IMR-90 (cell line): ENCODE measurements at regions not wholly inside any gene's neighbourhood (a gene's known extent, or its start where the extent isn't known, plus 50 kb on each side); places are given as distances from the start of the nearest gene placed in this dataset.

ENCODE experiments used
- ATAC-seq: fragments of 200-7000 bp; cut with Tn5 transposase; 2 replicates; pipeline ENCODE4 v1.9.1; 2020; ENCODE audit warnings: low read depth, mild to moderate bottlenecking, moderate library complexity
- BruUV-seq: library from RNA; stranded (reverse); fragments of 400-500 nt; replicated peaks from 2 replicates; lab custom pipeline; 2021; lab: Mats Ljungman, UMichigan
- CTCF ChIA-PET: fragments of 300-600 bp; formaldehyde crosslinking; extraction: SDS; loops from one replicate; lab custom pipeline; 2021; ENCODE audit warnings: antibody characterized with exemption; lab: Yijun Ruan, JAX
- POLR2A ChIA-PET: fragments of 300-600 bp; sonication (Branson Sonifier 250); formaldehyde crosslinking; loops from one replicate; lab custom pipeline; 2022; ENCODE audit warnings: antibody characterized with exemption; ENCODE audit not compliant: unreplicated experiment; lab: Charles Lee
- DNase-seq: peaks from one replicate; pipeline ENCODE4 v3.0.0; 2013
- H2AFZ ChIP-seq: replicated peaks from 2 replicates; pipeline ENCODE3; 2013; ENCODE audit warnings: low read length, mild to moderate bottlenecking; ENCODE audit not compliant: poor library complexity
- H2AK5ac ChIP-seq: 2 replicates; pipeline ENCODE4 v1.6.1; 2013; ENCODE audit warnings: low read depth, low read length, inconsistent platforms
- H2AK9ac ChIP-seq: replicated peaks from 2 replicates; pipeline ENCODE3; 2013; ENCODE audit warnings: mild to moderate bottlenecking, low read depth, low read length, moderate library complexity; ENCODE audit not compliant: poor library complexity
- H2BK120ac ChIP-seq: 2 replicates; pipeline ENCODE4 v1.6.1; 2013; ENCODE audit warnings: low read depth, low read length, inconsistent platforms
- H2BK15ac ChIP-seq: 3 replicates; pipeline ENCODE4 v1.6.1; 2013; ENCODE audit warnings: low read depth, low read length, inconsistent platforms
- H2BK20ac ChIP-seq: 2 replicates; pipeline ENCODE4 v1.6.1; 2013; ENCODE audit warnings: low read depth, mild to moderate bottlenecking, inconsistent platforms, low read length, moderate library complexity
- H2BK5ac ChIP-seq: 2 replicates; pipeline ENCODE4 v1.6.1; 2013; ENCODE audit warnings: mild to moderate bottlenecking, low read depth, low read length, inconsistent platforms; ENCODE audit not compliant: poor library complexity, severe bottlenecking
- H3K14ac ChIP-seq: replicated peaks from 2 replicates; pipeline ENCODE4 v1.6.1; 2013; ENCODE audit warnings: low read depth, low read length, inconsistent platforms
- H3K18ac ChIP-seq: 2 replicates; pipeline ENCODE4 v1.6.1; 2013; ENCODE audit warnings: low read depth, low read length, control low read depth
- H3K23ac ChIP-seq: 2 replicates; pipeline ENCODE4 v1.6.1; 2013; ENCODE audit warnings: low read depth, low read length, inconsistent platforms
- H3K27ac ChIP-seq: 2 replicates; pipeline ENCODE4 v1.5.1; 2013; ENCODE audit warnings: mild to moderate bottlenecking, control low read depth, low read length; ENCODE audit not compliant: insufficient read depth
- H3K27me3 ChIP-seq: 2 replicates; pipeline ENCODE4 v1.6.1; 2013; ENCODE audit warnings: low read length; ENCODE audit not compliant: control insufficient read depth, insufficient read depth
- H3K36me3 ChIP-seq: 2 replicates; pipeline ENCODE4 v1.6.1; 2013; ENCODE audit warnings: low read length, mixed read lengths; ENCODE audit not compliant: control insufficient read depth, insufficient read depth
- H3K4ac ChIP-seq: 2 replicates; pipeline ENCODE4 v1.6.1; 2013; ENCODE audit warnings: low read depth, low read length, inconsistent platforms
- H3K4me1 ChIP-seq: 2 replicates; pipeline ENCODE4 v1.6.1; 2013; ENCODE audit warnings: low read length, mixed read lengths; ENCODE audit not compliant: control insufficient read depth, insufficient read depth
- H3K4me2 ChIP-seq: 2 replicates; pipeline ENCODE4 v1.6.1; 2013; ENCODE audit warnings: low read depth, mild to moderate bottlenecking, control low read depth, low read length, moderate library complexity
- H3K4me3 ChIP-seq: 2 replicates; pipeline ENCODE4 v1.5.1; 2013; ENCODE audit warnings: low read depth, mild to moderate bottlenecking, control low read depth, low read length, moderate library complexity; ENCODE audit not compliant: insufficient read depth
- H3K56ac ChIP-seq: 2 replicates; pipeline ENCODE4 v1.6.1; 2013; ENCODE audit warnings: low read length, inconsistent platforms; ENCODE audit not compliant: insufficient read depth; ENCODE audit errors: extremely low read depth
- H3K79me1 ChIP-seq, 2 experiments: 2 replicates each; pipeline ENCODE4 v1.6.1; 2013; ENCODE audit warnings: low read length in 2 of 2, inconsistent platforms in 1 of 2, low read depth in 1 of 2
- H3K9ac ChIP-seq: 2 replicates; pipeline ENCODE4 v1.6.1; 2013; ENCODE audit warnings: low read depth, low read length, control low read depth
- H3K9me1 ChIP-seq: 2 replicates; pipeline ENCODE4 v1.6.1; 2013; ENCODE audit warnings: low read length, inconsistent platforms; ENCODE audit not compliant: insufficient read depth
- H3K9me3 ChIP-seq: 2 replicates; pipeline ENCODE4 v1.6.1; 2013; ENCODE audit warnings: low read length; ENCODE audit not compliant: control insufficient read depth, insufficient read depth
- H4K20me1 ChIP-seq: 2 replicates; pipeline ENCODE4 v1.6.1; 2013; ENCODE audit warnings: low read length, inconsistent platforms; ENCODE audit not compliant: insufficient read depth
- H4K5ac ChIP-seq: 2 replicates; pipeline ENCODE4 v1.6.1; 2013; ENCODE audit warnings: mild to moderate bottlenecking, low read depth, low read length, control low read depth
- H4K8ac ChIP-seq, 2 experiments: 2 replicates each; pipeline ENCODE4 v1.6.1; 2013; ENCODE audit warnings: low read depth in 2 of 2, low read length in 2 of 2, control low read depth in 1 of 2, inconsistent platforms in 1 of 2
- H4K91ac ChIP-seq: 2 replicates; pipeline ENCODE4 v1.6.1; 2013; ENCODE audit warnings: low read depth, low read length, inconsistent platforms; ENCODE audit not compliant: insufficient read depth
- BHLHE40 ChIP-seq: fragments of 150-350 bp; IDR thresholded peaks from 2 replicates; pipeline ENCODE4 v1.6.1; 2016; ENCODE audit warnings: mild to moderate bottlenecking, low read depth, low read length
- CEBPB ChIP-seq: IDR thresholded peaks from 2 replicates; pipeline ENCODE4 v1.6.1; 2012; ENCODE audit warnings: low read depth, low read length, improper control_type of control experiment
- CHD1 ChIP-seq: IDR thresholded peaks from 2 replicates; pipeline ENCODE4 v1.6.1; 2012; ENCODE audit warnings: low read depth, low read length, improper control_type of control experiment
- FOS ChIP-seq: fragments of 150-350 bp; IDR thresholded peaks from 2 replicates; pipeline ENCODE4 v1.6.1; 2016; ENCODE audit warnings: low read depth, low read length
- MAFK ChIP-seq: IDR thresholded peaks from 2 replicates; pipeline ENCODE4 v1.6.1; 2012; ENCODE audit warnings: low read depth, low read length, improper control_type of control experiment
- MAZ ChIP-seq: IDR thresholded peaks from 2 replicates; pipeline ENCODE4 v1.6.1; 2012; ENCODE audit warnings: low read depth, mild to moderate bottlenecking, low read length, improper control_type of control experiment, moderate library complexity, borderline replicate concordance
- MXI1 ChIP-seq: IDR thresholded peaks from 2 replicates; pipeline ENCODE4 v1.6.1; 2012; ENCODE audit warnings: low read depth, mild to moderate bottlenecking, low read length, moderate library complexity, borderline replicate concordance
- NFE2L2 ChIP-seq: fragments of 150-350 bp; IDR thresholded peaks from 2 replicates; pipeline ENCODE4 v1.6.1; 2016; ENCODE audit warnings: low read depth, mild to moderate bottlenecking, low read length
- POLR2A ChIP-seq: IDR thresholded peaks from 2 replicates; pipeline ENCODE4 v1.6.1; 2012; ENCODE audit warnings: mild to moderate bottlenecking, low read depth, low read length
- RAD21 ChIP-seq: IDR thresholded peaks from 2 replicates; pipeline ENCODE4 v1.6.1; 2012; ENCODE audit warnings: low read length, improper control_type of control experiment
- RCOR1 ChIP-seq: IDR thresholded peaks from 2 replicates; pipeline ENCODE4 v1.6.1; 2012; ENCODE audit warnings: mild to moderate bottlenecking, low read length, improper control_type of control experiment; ENCODE audit not compliant: insufficient replicate concordance
- RFX5 ChIP-seq: IDR thresholded peaks from 2 replicates; pipeline ENCODE4 v1.8.0; 2012; ENCODE audit warnings: low read depth, mild to moderate bottlenecking, low read length, moderate library complexity
- SMC3 ChIP-seq: fragments of 150-350 bp; IDR thresholded peaks from 2 replicates; pipeline ENCODE4 v1.6.1; 2016; ENCODE audit warnings: low read depth, mild to moderate bottlenecking, antibody characterized with exemption, low read length, moderate library complexity
- WGBS, 2 experiments: methylation state at CpG; one replicate each; pipeline versions ENCODE4 v1.1.5 to v1.1.7; 2013; ENCODE audit warnings: missing lambda C conversion rate in 2 of 2; ENCODE audit not compliant: insufficient read length in 1 of 2; ENCODE audit errors: extremely low coverage in 2 of 2; 5-methylcytosine and 5-hydroxymethylcytosine counted together
- dilution Hi-C: fragments of 300-500 bp; cut with HindIII; formaldehyde crosslinking; loops from one replicate; pipeline ENCODE4 v1.14.3; 2018; ENCODE audit warnings: low sequenced_read_pairs; ENCODE audit not compliant: unreplicated experiment
- in situ Hi-C: fragments of 300-500 bp; cut with MboI; formaldehyde crosslinking; loops from 3 replicates; pipeline ENCODE4 v1.14.3; 2019; ENCODE audit warnings: low sequenced_read_pairs, inconsistent platforms, mixed read lengths
- intact Hi-C: fragments of 100-400 bp; cut with micrococcal nuclease; formaldehyde crosslinking; loops from 2 replicates; pipeline ENCODE4 v1.10.0; 2022
- TF ChIP-seq, protein P1 (sequence below): fragments of 150-350 bp; IDR thresholded peaks from 2 replicates; pipeline ENCODE4 v1.6.1; 2017; ENCODE audit warnings: mild to moderate bottlenecking, antibody characterized with exemption, low read length, low read depth
- TF ChIP-seq, protein P2 (sequence below): fragments of 150-350 bp; IDR thresholded peaks from 2 replicates; pipeline ENCODE4 v1.6.1; 2016; ENCODE audit warnings: low read depth, mild to moderate bottlenecking, low read length, moderate library complexity, borderline replicate concordance
- TF ChIP-seq, protein P3 (sequence below): conservative IDR thresholded peaks from 2 replicates; pipeline ENCODE4 v1.5.1; 2012; ENCODE audit warnings: mild to moderate bottlenecking, low read depth, low read length, improper control_type of control experiment

DNA sequence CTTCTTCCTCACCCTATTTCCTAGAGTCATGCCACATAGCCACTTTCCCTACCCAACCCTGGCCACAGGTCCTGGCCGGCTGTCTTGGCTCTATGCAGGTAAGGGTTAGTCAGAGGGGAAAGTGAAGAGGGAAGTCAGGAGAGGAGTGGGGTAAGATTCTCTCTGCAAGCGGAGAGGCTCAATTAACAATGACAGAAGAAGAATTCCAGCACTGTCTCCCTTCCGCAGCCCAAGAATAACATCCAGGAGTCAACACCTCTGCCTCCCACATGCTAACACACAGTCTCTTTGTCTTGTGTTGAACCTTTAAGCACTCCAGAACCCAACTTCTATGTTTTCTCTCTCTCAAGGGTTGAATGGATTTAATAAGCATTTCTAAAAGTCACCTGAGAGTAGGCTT lies 235.1 kb upstream of the ANKRD55 start:
- H3K36me3 ChIP-seq, result no peaks in the 10 kb centered on the region
- dilution Hi-C loops, result no loop called here
- peaks cover 19% of the 10 kb centered on the region for H3K9me1 ChIP-seq
- H3K9me3 ChIP-seq, result no peaks in the 10 kb centered on the region
- H3K4me3 ChIP-seq, result no peak overlapping the region
- H4K5ac ChIP-seq, result no peak overlapping the region
- no peak overlapping the region for H3K4ac ChIP-seq
- 0 out of 2 replicates have a peak overlapping the region, but pooled peaks have one; percentile 5 for H2BK20ac ChIP-seq
- no peak overlapping the region for H3K14ac ChIP-seq
- no peaks in the 10 kb centered on the region for H3K27me3 ChIP-seq
- DNase-seq (no peak), ATAC-seq (no peak)
- no peak overlapping the region for H2BK5ac ChIP-seq
- no peak overlapping the region for H2BK120ac ChIP-seq
- no peak overlapping the region for H3K18ac ChIP-seq
- in situ Hi-C loops, result no loop called here
- no peak overlapping the region for H3K4me2 ChIP-seq
- TF ChIP-seq BHLHE40 (no peak), SMC3 (no peak), CEBPB (no peak), RFX5 (no peak), POLR2A (no peak), NFE2L2 (no peak), RCOR1 (no peak), FOS (no peak), MAFK (no peak), MAZ (no peak), CHD1 (no peak), MXI1 (no peak), RAD21 (no peak)
- TF ChIP-seq, protein P1, sequence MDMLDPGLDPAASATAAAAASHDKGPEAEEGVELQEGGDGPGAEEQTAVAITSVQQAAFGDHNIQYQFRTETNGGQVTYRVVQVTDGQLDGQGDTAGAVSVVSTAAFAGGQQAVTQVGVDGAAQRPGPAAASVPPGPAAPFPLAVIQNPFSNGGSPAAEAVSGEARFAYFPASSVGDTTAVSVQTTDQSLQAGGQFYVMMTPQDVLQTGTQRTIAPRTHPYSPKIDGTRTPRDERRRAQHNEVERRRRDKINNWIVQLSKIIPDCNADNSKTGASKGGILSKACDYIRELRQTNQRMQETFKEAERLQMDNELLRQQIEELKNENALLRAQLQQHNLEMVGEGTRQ, result no peak
- TF ChIP-seq, protein P2, sequence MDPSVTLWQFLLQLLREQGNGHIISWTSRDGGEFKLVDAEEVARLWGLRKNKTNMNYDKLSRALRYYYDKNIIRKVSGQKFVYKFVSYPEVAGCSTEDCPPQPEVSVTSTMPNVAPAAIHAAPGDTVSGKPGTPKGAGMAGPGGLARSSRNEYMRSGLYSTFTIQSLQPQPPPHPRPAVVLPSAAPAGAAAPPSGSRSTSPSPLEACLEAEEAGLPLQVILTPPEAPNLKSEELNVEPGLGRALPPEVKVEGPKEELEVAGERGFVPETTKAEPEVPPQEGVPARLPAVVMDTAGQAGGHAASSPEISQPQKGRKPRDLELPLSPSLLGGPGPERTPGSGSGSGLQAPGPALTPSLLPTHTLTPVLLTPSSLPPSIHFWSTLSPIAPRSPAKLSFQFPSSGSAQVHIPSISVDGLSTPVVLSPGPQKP, result no peak
- TF ChIP-seq, protein P3, sequence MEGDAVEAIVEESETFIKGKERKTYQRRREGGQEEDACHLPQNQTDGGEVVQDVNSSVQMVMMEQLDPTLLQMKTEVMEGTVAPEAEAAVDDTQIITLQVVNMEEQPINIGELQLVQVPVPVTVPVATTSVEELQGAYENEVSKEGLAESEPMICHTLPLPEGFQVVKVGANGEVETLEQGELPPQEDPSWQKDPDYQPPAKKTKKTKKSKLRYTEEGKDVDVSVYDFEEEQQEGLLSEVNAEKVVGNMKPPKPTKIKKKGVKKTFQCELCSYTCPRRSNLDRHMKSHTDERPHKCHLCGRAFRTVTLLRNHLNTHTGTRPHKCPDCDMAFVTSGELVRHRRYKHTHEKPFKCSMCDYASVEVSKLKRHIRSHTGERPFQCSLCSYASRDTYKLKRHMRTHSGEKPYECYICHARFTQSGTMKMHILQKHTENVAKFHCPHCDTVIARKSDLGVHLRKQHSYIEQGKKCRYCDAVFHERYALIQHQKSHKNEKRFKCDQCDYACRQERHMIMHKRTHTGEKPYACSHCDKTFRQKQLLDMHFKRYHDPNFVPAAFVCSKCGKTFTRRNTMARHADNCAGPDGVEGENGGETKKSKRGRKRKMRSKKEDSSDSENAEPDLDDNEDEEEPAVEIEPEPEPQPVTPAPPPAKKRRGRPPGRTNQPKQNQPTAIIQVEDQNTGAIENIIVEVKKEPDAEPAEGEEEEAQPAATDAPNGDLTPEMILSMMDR, result no peak
- no peak overlapping the region for H3K27ac ChIP-seq
- H4K8ac ChIP-seq, result no peak overlapping the region
- no peak overlapping the region for H2AK9ac ChIP-seq
- H3K9ac ChIP-seq, result no peak overlapping the region
- no peaks in the 10 kb centered on the region for H4K20me1 ChIP-seq
- no peak overlapping the region for H3K56ac ChIP-seq
- H2BK15ac ChIP-seq, result peak overlapping the region; percentile 41; the same call in 1 of the 3 replicates
- no peak overlapping the region for H2AFZ ChIP-seq
- no peak overlapping the region for H3K23ac ChIP-seq
- H4K91ac ChIP-seq, result no peak overlapping the region
- BruUV-seq, result no TSS peak
- H3K79me1 ChIP-seq, result no peaks in the 10 kb centered on the region
- POLR2A ChIA-PET, result no interaction called here
- H2AK5ac ChIP-seq, result peak overlapping the region; percentile 55
- CTCF ChIA-PET, result interaction anchor here (0.5 to 0.7 kb wide), 2 partner anchors 166 to 351 kb away, joined by 3 read pairs; no protein-coding TSS in a partner anchor
- peaks cover 21% of the 10 kb centered on the region for H3K4me1 ChIP-seq
- intact Hi-C loops, result no loop called here
- WGBS, 2 experiments, result 100% methylated on average over 1 of the region's 3 CpGs; no CpG with 5 or more reads in 1 of the 2 experiments
